ENCODE measurements at regions not wholly inside any gene's neighbourhood (a gene's known extent, or its start where the extent isn't known, plus 50 kb on each side); places are given as distances from the start of the nearest gene placed in this dataset.

GRCh38 chr1:22262583-22262982, 119.7 kb upstream of the WNT4 start:
- Histone ChIP-seq H3K27ac (no peak overlapping the region), H3K4me1 (ENCODE audit: low read depth, poor library complexity, severe bottlenecking) (no peaks in the 10 kb centered on the region), H2AFZ (ENCODE audit: low read depth) (no peak overlapping the region), H3K79me2 (ENCODE audit: insufficient read depth, low read depth) (no peaks in the 10 kb centered on the region), H3K27me3 (ENCODE audit: insufficient read depth, low read depth) (peaks cover 84% of the 10 kb centered on the region), H3K36me3 (ENCODE audit: insufficient read depth) (no peaks in the 10 kb centered on the region), H3K4me3 (IDR thresholded peaks at IDR 0.05; ENCODE audit: insufficient read depth, low read depth, low read length) (no peak overlapping the region), H3K4me2 (no peak overlapping the region), H3K9ac (no peak overlapping the region), H4K20me1 (ENCODE audit: insufficient read depth) (no peaks in the 10 kb centered on the region)
- no peak for TF ChIP-seq CTCF (conservative IDR thresholded peaks at IDR 0.05; ENCODE audit: low read depth, low read length)

- Histone ChIP-seq H3K79me2 (ENCODE audit: insufficient read depth, low read depth) (no peaks in the 10 kb centered on the region), H4K20me1 (ENCODE audit: insufficient read depth) (no peaks in the 10 kb centered on the region), H3K4me2 (no peak overlapping the region), H3K36me3 (ENCODE audit: insufficient read depth) (no peaks in the 10 kb centered on the region), H2AFZ (ENCODE audit: low read depth) (no peak overlapping the region), H3K27me3 (ENCODE audit: insufficient read depth, low read depth) (peaks cover 84% of the 10 kb centered on the region), H3K4me1 (ENCODE audit: low read depth, poor library complexity, severe bottlenecking) (no peaks in the 10 kb centered on the region), H3K4me3 (IDR thresholded peaks at IDR 0.05; ENCODE audit: insufficient read depth, low read depth, low read length) (no peak overlapping the region), H3K9ac (no peak overlapping the region), H3K27ac (no peak overlapping the region)
- no peak for TF ChIP-seq CTCF (conservative IDR thresholded peaks at IDR 0.05; ENCODE audit: low read depth, low read length)
Observed at GRCh38 chr1:22263359-22263758, 120.5 kb upstream of the WNT4 start.

- Histone ChIP-seq H3K9ac (no peak overlapping the region), H3K27ac (no peak overlapping the region), H3K4me3 (IDR thresholded peaks at IDR 0.05; ENCODE audit: insufficient read depth, low read depth, low read length) (no peak overlapping the region), H3K27me3 (ENCODE audit: insufficient read depth, low read depth) (peaks cover 83% of the 10 kb centered on the region), H3K79me2 (ENCODE audit: insufficient read depth, low read depth) (no peaks in the 10 kb centered on the region), H2AFZ (ENCODE audit: low read depth) (no peak overlapping the region), H3K4me2 (no peak overlapping the region), H3K4me1 (ENCODE audit: low read depth, poor library complexity, severe bottlenecking) (no peaks in the 10 kb centered on the region), H3K36me3 (ENCODE audit: insufficient read depth) (no peaks in the 10 kb centered on the region), H4K20me1 (ENCODE audit: insufficient read depth) (no peaks in the 10 kb centered on the region)
- TF ChIP-seq CTCF (conservative IDR thresholded peaks at IDR 0.05; ENCODE audit: low read depth, low read length): no peak
Observed at GRCh38 chr1:22264464-22265341, 121.8 kb upstream of the WNT4 start.

- H3K4me3 ChIP-seq (IDR thresholded peaks at IDR 0.05; ENCODE audit: insufficient read depth, low read depth, low read length): no peak overlapping the region
- no peak overlapping the region for H3K9ac ChIP-seq
- TF ChIP-seq CTCF (conservative IDR thresholded peaks at IDR 0.05; ENCODE audit: low read depth, low read length): no peak
- no peak overlapping the region for H3K27ac ChIP-seq
- H2AFZ ChIP-seq (ENCODE audit: low read depth): no peak overlapping the region
- no peaks in the 10 kb centered on the region for H3K4me1 ChIP-seq (ENCODE audit: low read depth, poor library complexity, severe bottlenecking)
- H3K36me3 ChIP-seq (ENCODE audit: insufficient read depth): no peaks in the 10 kb centered on the region
- H3K79me2 ChIP-seq (ENCODE audit: insufficient read depth, low read depth): no peaks in the 10 kb centered on the region
- H3K27me3 ChIP-seq (ENCODE audit: insufficient read depth, low read depth): peaks cover 86% of the 10 kb centered on the region
- no peaks in the 10 kb centered on the region for H4K20me1 ChIP-seq (ENCODE audit: insufficient read depth)
- H3K4me2 ChIP-seq: no peak overlapping the region
Observed at GRCh38 chr1:22266141-22266540, 123.2 kb upstream of the WNT4 start.

Data from KMS-11 (cell line).